HG03045 (cell line): ENCODE measurements at regions not wholly inside any gene's neighbourhood (a gene's known extent, or its start where the extent isn't known, plus 50 kb on each side); places are given as distances from the start of the nearest gene placed in this dataset.
"Not testable (repeated sequence)": the region's sequence is repeated elsewhere in the genome, so short reads cannot be mapped to it uniquely, and the experiment has no call there.

ENCODE experiments used
- ATAC-seq: cut with Tn5 transposase; IDR thresholded peaks from one replicate; pipeline ENCODE4 v1.9.1; 2021; ENCODE audit warnings: mild to moderate bottlenecking, moderate library complexity; ENCODE audit not compliant: unreplicated experiment

DNA sequence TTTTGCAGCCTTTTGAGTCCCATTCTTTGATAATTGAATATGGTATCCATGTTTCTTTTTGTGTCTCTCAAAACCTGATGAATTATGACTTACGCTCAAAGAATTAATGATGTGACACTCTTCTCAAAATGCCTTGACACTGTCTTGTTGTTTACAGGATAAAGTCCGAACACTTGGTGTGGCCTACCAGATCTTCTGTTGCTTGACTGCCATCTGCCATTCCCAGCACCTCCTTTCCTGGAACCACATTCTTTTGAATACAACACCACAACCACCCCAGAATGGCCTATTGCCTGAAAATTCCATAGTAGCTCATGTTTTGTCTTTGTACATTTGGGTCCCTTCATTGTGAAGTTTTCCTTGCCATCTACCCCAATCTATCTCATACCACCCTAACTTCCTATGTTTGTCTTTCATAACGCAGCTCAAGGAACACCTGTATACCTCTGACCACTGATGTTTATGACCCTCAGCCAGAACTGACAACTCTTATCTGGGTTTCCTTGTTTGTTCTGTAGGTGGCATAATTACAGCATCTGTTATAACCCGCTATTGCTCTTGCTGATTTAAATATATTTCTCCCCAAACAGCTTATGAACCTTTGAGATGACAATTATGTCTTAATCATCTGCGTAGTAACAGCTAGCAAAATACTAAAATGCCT, 991.3 kb downstream of the RAB28 start:
- ATAC-seq, result no peak

DNA sequence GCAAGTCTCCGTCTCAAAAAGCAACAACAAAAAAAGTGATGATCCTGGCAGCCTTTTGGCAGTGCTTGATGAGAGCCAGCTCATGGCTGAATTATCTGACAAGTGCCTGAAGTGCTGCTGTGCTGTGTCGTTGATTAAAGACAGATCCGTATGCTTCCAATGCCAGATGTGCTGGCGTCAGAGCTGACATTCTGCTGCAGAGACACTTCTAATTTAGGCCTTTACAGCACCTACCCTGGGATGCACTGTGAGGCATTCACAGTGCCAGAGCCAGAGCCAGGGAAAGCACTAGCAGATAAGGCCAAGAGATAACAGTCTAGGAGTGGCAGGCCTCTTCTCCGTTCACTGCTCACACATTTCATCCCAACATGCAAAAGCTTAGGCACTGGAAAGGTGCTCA, 995.5 kb downstream of the RAB28 start:
- no peak for ATAC-seq

- no peak for ATAC-seq
Measured at GRCh38 chr4:12487000-12487399, 997.1 kb downstream of the RAB28 start.

GRCh38 chr4:12472087-12472486, 1012.1 kb downstream of the RAB28 start:
- no peak for ATAC-seq

DNA sequence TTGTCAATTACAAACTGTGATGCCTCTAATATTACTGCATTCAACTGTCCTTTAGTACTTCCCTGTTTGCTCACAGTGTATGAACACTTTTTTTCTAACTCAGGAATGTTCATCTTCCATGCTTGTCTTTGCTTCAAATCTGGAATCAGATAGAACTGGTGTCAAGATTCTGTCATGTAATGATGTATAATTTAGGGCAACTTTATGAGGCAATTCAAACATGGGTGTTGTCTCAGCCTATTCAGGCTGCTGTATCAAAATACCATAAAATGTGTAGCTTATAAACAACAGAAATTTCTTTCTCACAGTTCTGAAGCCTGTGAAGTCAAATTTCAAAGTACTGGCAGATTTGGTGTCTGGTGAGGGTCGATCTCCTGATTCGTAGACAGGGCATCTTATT, 1012.9 kb downstream of the RAB28 start:
- no peak for ATAC-seq

DNA sequence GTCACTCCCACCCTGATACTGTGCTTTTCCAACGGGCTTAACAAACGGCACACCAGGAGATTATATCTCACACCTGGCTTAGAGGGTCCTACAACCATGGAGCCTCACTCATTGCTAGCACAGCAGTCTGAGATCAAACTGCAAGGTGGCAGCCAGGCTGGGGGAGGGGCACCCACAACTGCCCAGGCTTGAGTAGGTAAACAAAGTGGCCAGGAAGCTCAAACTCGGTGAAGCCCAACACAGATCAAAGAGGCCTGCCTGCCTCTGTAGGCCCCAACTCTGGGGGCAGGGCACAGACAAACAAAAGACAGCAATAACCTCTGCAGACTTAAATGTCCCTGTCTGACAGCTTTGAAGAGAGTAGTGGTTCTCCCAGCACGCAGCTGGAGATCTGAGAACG, 1022.6 kb downstream of the RAB28 start:
- ATAC-seq, result not testable (repeated sequence)

GRCh38 chr4:12459126-12459525, 1025.0 kb downstream of the RAB28 start:
- ATAC-seq, result no peak

DNA sequence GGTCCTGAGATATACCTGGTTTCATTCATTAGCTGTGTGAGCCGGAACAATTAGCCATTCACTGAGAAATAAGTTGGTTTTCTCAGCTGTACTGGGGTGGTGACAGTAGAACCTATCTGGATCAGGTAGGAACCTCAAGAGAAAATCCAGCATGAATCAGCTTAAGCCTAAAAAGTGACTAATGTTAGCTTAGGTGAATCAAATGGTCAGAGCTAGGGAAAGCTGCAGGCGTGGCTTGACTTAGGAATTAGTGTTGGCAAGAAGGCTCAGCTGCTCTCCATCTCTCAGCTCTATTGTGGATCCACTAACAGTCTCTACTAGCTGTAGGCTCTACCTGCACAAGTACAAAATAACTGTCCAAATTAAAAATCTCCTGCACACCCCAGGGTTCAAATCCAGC, 1025.5 kb downstream of the RAB28 start:
- no peak for ATAC-seq

- ATAC-seq, result no peak
Measured at GRCh38 chr4:12452291-12452690, 1023.6 kb upstream of the HS3ST1 start.

- ATAC-seq, result no peak
Measured at GRCh38 chr4:12447451-12447850, 1018.8 kb upstream of the HS3ST1 start.

DNA sequence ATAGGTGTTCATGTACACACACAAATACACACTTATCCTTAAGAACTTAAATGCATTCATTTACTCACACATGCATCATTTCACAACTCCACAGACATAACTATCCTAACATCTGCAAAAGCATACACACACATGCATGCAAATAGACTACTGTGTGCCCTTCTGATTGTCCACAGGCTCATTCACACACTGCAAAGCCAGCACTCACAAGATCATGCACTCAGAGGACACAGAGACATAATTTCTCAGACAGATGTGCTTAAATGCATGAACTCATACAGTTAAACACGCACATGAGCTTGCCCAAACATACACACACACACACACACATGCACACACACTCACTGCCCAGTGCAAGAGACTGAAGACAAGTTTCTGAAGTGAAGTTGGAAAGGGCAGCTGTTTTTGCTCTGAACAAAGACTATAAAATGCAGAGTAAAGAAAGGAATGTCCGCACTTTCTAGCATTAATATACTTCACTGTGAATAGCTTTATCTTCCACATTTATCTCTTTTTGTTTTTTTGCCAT, 1018.0 kb upstream of the HS3ST1 start:
- no peak for ATAC-seq

GRCh38 chr4:12446256-12446655, 1017.6 kb upstream of the HS3ST1 start:
- no peak for ATAC-seq

DNA sequence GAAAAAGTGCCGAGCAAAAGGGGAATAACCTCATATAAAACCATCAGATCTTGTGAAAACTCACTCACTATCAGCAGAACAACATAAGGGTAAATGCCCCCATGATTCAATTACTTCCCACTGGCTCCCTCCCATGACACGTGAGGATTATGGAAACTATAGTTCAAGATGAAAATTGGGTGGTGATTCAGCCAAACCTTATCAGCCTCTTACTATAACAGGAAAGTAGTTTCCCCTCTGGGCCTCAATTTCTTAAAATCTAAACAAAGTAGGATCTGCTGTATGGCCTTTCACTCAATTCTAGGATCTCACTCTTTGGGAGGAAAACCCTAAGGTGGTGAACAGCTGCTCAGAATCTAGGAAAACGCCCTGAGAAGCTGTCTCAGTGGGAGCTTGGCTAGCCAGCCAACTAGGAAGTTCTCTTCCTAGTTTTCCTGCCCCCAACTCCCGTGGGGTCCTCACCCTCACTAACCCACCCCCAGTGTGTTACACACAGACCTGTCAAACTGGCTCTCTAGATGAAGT, 1017.1 kb upstream of the HS3ST1 start:
- ATAC-seq, result no peak

DNA sequence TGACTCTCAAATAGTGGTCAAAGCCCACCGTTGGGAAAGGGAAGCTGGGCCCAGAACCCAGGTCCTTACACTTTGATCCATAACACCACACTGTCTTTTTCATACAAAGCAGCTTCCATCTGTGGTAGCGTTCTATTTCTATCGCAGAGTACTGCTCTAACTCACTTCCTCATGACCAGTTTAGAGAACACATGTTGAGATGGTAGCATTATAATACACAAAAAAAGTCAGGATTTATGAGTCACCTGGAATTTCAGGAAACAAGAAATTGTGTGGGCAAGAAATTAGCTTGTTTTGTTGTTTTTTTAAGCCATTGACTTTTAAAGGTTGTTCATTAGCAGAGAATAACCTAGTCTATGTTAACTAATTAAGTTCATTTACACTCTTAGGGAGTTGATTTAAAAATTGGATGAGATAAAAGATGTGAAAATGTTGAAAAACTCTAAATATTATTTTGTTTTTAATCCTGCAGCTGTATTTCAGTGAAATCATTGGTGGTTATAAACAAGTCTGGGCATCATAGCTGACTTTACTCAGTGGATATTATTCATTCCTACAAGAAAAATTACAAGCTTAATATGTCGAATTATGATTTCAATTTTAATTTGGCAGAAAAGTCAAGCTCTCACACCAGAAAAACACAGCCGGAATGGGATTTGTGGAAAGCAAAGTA, 1011.1 kb upstream of the HS3ST1 start:
- ATAC-seq, result no peak

DNA sequence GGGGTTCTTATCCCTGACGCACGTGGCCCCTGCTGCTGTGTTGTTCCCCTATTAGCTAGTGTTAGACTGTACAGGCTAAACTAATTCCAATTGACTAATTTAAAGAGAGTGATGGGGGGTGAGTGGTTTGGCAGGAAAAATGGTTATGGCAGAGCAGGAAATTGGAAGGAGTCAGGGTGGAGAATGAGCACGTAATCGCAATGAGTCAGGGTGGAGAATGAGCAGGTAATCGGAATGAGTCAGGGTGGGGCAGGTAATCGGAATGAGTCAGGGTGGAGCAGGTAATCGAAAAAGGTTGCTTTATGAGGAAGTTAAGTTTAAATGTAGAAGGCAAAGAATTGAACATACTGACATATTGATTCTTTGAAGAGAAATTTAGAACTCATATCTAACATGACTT, 1002.6 kb upstream of the HS3ST1 start:
- ATAC-seq, result not testable (repeated sequence)

DNA sequence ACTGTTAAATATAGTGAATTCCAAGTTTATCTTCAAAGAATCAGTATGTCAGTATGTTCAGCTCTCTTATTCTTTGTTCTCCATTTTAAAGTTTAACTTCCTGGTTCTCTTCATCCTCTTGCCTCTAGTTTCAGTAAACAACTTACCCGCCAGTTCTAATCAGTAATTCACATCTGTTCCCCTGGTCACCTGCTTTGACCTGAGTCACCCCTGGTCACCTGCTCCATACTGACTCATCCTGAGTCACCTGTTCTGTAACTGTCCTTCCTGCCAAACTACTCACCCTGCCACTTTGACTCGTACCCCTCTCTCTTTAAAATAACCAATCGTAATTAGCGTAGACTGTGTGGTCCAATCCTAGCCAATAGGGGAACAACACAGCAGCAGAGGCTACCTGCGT, 992.7 kb upstream of the HS3ST1 start:
- no peak for ATAC-seq

DNA sequence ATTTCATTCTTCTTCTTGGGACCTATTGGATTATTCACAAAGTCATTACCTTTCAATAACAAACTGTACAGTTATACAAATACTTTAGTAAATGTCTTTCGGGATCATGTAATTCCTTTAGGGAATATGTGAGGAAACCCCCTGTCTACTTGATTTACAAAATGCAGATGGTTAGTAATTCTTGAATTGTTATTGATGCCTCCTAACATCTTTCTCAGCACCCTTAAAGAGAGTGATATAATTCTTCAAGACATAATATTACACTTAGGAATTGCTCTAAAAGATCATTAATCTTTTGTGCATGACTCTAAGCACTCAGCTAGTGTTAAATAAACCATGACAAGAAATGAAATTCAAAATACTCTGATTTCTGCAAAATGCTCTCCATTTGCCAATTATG, 988.1 kb upstream of the HS3ST1 start:
- no peak for ATAC-seq

DNA sequence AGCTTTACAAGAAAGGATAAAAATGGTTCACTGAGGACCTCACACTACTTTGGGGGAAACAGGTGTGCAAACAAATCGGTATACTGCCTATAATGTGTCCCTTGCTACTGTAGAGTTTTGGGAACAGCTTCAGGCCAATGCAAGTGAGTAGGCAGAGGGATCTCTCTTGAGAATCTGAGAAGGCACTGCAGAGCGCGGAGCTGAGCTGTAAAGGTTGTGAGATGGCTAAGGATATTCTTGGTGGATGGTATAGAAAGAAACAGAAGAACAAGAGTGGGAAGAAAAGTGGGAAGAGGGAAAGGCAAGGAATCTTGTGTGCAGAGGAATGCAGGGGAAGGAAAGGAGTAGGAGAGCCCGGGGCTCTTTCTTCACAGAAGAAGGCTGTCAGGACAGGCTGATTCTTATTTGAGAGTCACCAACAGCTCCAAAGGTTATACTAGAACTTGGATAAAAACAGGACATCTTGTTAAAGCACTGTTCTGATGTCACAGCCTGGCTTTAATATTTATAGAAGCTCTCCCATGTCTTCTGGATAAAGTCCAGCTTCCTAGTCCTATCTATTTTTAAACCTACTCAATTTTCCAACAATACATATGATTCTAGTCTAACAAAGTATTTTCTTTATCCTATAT, 985.6 kb upstream of the HS3ST1 start:
- ATAC-seq, result no peak

DNA sequence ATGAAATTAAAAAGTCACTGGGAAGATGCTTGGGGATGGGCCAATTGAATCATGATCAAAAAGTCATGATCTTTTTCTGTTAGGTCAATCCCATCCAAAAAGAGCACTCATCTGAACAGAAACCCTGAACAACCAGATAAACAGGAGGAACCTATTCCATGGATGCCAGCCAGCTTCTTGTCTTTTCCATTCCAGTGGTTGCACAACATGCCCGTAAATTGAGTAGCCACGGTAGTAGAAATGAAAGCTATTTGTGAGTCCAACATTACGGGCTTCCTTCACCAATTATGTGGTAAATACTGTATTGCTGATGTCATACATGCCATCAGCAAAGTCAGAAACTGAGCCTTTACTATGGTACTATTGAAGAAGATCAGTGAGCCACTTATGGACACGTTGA, 982.4 kb upstream of the HS3ST1 start:
- ATAC-seq, result no peak

DNA sequence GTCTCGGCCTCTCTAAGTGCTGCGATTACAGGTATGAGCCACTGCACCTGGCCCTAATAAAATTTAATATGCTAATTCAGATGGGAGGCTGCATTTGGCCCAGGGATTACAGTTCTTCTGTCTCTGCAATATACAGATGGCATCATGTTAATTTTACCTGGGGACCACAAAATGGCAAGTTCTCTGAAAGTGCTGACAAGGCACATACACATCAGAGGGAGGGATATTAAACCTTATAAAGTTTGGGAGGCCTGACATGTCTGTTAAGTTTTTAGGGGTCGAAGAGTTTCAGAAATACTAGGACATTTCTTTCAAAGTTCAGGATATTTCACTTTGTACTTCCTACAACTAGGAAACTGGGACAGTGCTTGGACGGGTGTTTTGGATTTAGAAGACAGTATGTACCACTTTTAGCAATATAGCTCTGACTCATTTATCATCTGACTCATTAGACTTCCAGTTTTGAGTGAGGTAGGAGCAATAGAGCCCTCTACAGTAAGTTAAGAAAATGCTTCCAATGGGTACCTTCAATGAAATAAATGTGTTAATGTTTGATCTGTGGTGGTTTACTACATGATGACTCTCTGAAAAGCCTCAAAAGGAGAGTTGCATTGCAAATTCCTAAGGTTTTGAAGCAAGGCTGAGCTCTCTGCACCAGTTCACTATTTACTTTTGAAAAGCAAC, 981.0 kb upstream of the HS3ST1 start:
- ATAC-seq, result no peak

DNA sequence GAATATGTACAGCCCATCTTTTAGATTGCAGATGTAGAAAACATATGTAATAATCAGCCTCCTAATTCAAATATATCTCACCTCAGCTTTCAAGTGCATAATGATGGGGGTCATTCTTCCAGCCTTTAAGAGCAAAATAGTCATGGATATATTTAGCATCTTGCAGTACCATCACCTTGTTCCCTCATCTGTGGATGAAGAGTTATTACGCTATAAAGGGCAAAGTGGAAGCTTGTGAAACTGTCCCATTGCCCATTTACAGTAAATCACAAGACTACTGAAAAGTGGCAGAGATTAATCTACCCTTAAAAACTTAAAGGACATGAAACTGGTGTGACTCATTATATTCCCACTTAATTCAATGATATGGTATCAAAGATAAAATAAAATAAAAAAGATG, 979.7 kb upstream of the HS3ST1 start:
- no peak for ATAC-seq
